HEK293 (cell line): ENCODE measurements at regions not wholly inside any gene's neighbourhood (a gene's known extent, or its start where the extent isn't known, plus 50 kb on each side); places are given as distances from the start of the nearest gene placed in this dataset.

Experiments
- CTCF ChIA-PET: fragments of 350-600 bp; formaldehyde crosslinking; extraction: SDS; loops from one replicate; lab custom pipeline; 2021; ENCODE audit warnings: antibody characterized with exemption; lab: Yijun Ruan, JAX
- POLR2A ChIA-PET: fragments of 300-600 bp; formaldehyde crosslinking; extraction: SDS; loops from one replicate; lab custom pipeline; 2020; ENCODE audit warnings: antibody characterized with exemption, inconsistent platforms; lab: Yijun Ruan, JAX
- H3K27ac ChIP-seq: fragments of 200-500 bp; sonication (Bioruptor generic); 2 replicates; pipeline ENCODE4 v1.5.1; 2014; ENCODE audit warnings: low read depth, low read length, control low read depth, inconsistent platforms; ENCODE audit errors: extremely low read depth
- H3K36me3 ChIP-seq, 2 experiments: fragments of 200-500 bp in 1 of 2; sonication (Bioruptor generic) in 1 of 2; 1 replicate in 1 of 2; 2 replicates in 1 of 2; pipeline ENCODE4 v1.5.1; 2014 to 2017; ENCODE audit warnings: inconsistent platforms in 2 of 2, low read length in 2 of 2; ENCODE audit not compliant: control insufficient read depth in 2 of 2, insufficient read depth in 1 of 2
- H3K4me1 ChIP-seq: fragments of 200-500 bp; sonication (Bioruptor generic); 2 replicates; pipeline ENCODE4 v1.5.1; 2014; ENCODE audit warnings: mild to moderate bottlenecking, low read length, inconsistent platforms; ENCODE audit not compliant: control insufficient read depth, insufficient read depth
- H3K4me3 ChIP-seq: 2 replicates; pipeline ENCODE4 v1.5.1; 2011; ENCODE audit warnings: low read depth, mild to moderate bottlenecking, control low read depth, low read length, moderate library complexity
- H3K9me3 ChIP-seq: fragments of 200-500 bp; sonication (Bioruptor generic); 2 replicates; pipeline ENCODE4 v1.5.1; 2014; ENCODE audit warnings: low read depth, low read length, inconsistent platforms; ENCODE audit not compliant: control insufficient read depth, insufficient read depth
- GLI2 ChIP-seq: fragments of 450-650 bp; formaldehyde crosslinking; IDR thresholded peaks from 2 replicates; pipeline ENCODE4; 2017; ENCODE audit warnings: missing biosample characterization, missing genetic modification characterization, low read depth, borderline replicate concordance
- MEIS1 ChIP-seq: sonication (generic); formaldehyde crosslinking; IDR thresholded peaks from 2 replicates; pipeline ENCODE4 v1.8.1; 2022; ENCODE audit warnings: missing genetic modification reagents, mild to moderate bottlenecking, borderline replicate concordance
- PRDM10 ChIP-seq: fragments of 450-650 bp; formaldehyde crosslinking; IDR thresholded peaks from 2 replicates; pipeline ENCODE4 v1.5.1; 2016; ENCODE audit warnings: missing biosample characterization, missing genetic modification characterization
- RBAK ChIP-seq: fragments of 450-650 bp; formaldehyde crosslinking; IDR thresholded peaks from 2 replicates; pipeline ENCODE4 v1.5.1; 2016; ENCODE audit warnings: missing biosample characterization, missing genetic modification characterization
- ZBTB11 ChIP-seq: fragments of 450-650 bp; formaldehyde crosslinking; conservative IDR thresholded peaks from 2 replicates; pipeline ENCODE4 v1.5.1; 2016; ENCODE audit warnings: low read depth, missing biosample characterization, missing genetic modification characterization
- ZBTB26 ChIP-seq: fragments of 450-650 bp; formaldehyde crosslinking; optimal IDR thresholded peaks from 2 replicates; pipeline ENCODE3; 2016; ENCODE audit warnings: missing biosample characterization, mild to moderate bottlenecking, missing genetic modification characterization
- ZBTB44 ChIP-seq: fragments of 450-650 bp; IDR thresholded peaks from 2 replicates; pipeline ENCODE4 v1.5.1; 2018; ENCODE audit warnings: missing biosample characterization, mild to moderate bottlenecking, missing genetic modification characterization
- ZNF10 ChIP-seq: fragments of 450-650 bp; formaldehyde crosslinking; IDR thresholded peaks from 2 replicates; pipeline ENCODE4 v1.5.1; 2017; ENCODE audit warnings: missing biosample characterization, missing genetic modification characterization
- ZNF112 ChIP-seq: fragments of 450-650 bp; formaldehyde crosslinking; IDR thresholded peaks from 2 replicates; pipeline ENCODE4 v1.5.0; 2017; ENCODE audit warnings: missing biosample characterization, missing genetic modification characterization
- ZNF157 ChIP-seq: fragments of 450-650 bp; formaldehyde crosslinking; IDR thresholded peaks from 2 replicates; pipeline ENCODE4 v1.5.1; 2016; ENCODE audit warnings: missing biosample characterization, missing genetic modification characterization
- ZNF23 ChIP-seq: fragments of 450-650 bp; formaldehyde crosslinking; IDR thresholded peaks from 2 replicates; pipeline ENCODE4 v1.5.1; 2016; ENCODE audit warnings: missing biosample characterization, missing genetic modification characterization, borderline replicate concordance
- ZNF280C ChIP-seq: fragments of 450-650 bp; formaldehyde crosslinking; IDR thresholded peaks from 2 replicates; pipeline ENCODE4 v1.5.1; 2016; ENCODE audit warnings: missing biosample characterization, missing genetic modification characterization
- ZNF354C ChIP-seq: fragments of 450-650 bp; formaldehyde crosslinking; IDR thresholded peaks from 2 replicates; pipeline ENCODE4 v1.5.1; 2016; ENCODE audit warnings: missing biosample characterization, missing genetic modification characterization, low read depth, borderline replicate concordance
- ZNF560 ChIP-seq: fragments of 450-650 bp; formaldehyde crosslinking; IDR thresholded peaks from 2 replicates; pipeline ENCODE4 v1.5.1; 2017; ENCODE audit warnings: missing biosample characterization, missing genetic modification characterization, borderline replicate concordance
- ZNF580 ChIP-seq: fragments of 450-650 bp; formaldehyde crosslinking; IDR thresholded peaks from 2 replicates; pipeline ENCODE4 v1.5.1; 2016; ENCODE audit warnings: missing biosample characterization, missing genetic modification characterization
- ZNF660 ChIP-seq: fragments of 450-650 bp; IDR thresholded peaks from 2 replicates; pipeline ENCODE4 v1.5.1; 2018; ENCODE audit warnings: missing biosample characterization, mild to moderate bottlenecking, missing genetic modification characterization
- ZNF701 ChIP-seq: fragments of 450-650 bp; formaldehyde crosslinking; IDR thresholded peaks from 2 replicates; pipeline ENCODE4 v1.5.1; 2016; ENCODE audit warnings: missing biosample characterization, missing genetic modification characterization
- ZNF747 ChIP-seq: fragments of 450-650 bp; formaldehyde crosslinking; IDR thresholded peaks from 2 replicates; pipeline ENCODE4 v1.5.1; 2016; ENCODE audit warnings: missing biosample characterization, missing genetic modification characterization
- ZNF785 ChIP-seq: fragments of 450-650 bp; formaldehyde crosslinking; IDR thresholded peaks from 2 replicates; pipeline ENCODE4 v1.5.1; 2016; ENCODE audit warnings: missing biosample characterization, missing genetic modification characterization
- ZSCAN5A ChIP-seq: fragments of 450-650 bp; formaldehyde crosslinking; IDR thresholded peaks from 2 replicates; pipeline ENCODE4 v1.5.1; 2016; ENCODE audit warnings: missing biosample characterization, missing genetic modification characterization

GRCh38 chr15:46441294-46442062 lies 806.6 kb downstream of the SQOR start:
- Histone ChIP-seq H3K27ac (no peak overlapping the region), H3K4me3 (no peak overlapping the region), H3K4me1 (no peaks in the 10 kb centered on the region), H3K9me3 (no peaks in the 10 kb centered on the region), H3K36me3 (no peaks in the 10 kb centered on the region)
- CTCF ChIA-PET = interaction anchor here (0.6 kb wide), 2 partner anchors 113 to 132 kb away, joined by 3 to 4 read pairs; no protein-coding TSS in a partner anchor
- POLR2A ChIA-PET = no interaction called here
- TF ChIP-seq ZNF354C (tag by site-specific recombination) (no peak), ZSCAN5A (no peak), ZNF580 (tag by site-specific recombination) (no peak), MEIS1 (CRISPR knock-in tag) (no peak), ZBTB44 (tag by site-specific recombination) (no peak), PRDM10 (tag by site-specific recombination) (no peak), ZNF701 (no peak), ZNF785 (no peak), GLI2 (no peak), RBAK (tag by site-specific recombination) (no peak), ZNF560 (tag by site-specific recombination) (no peak), ZBTB11 (tag by site-specific recombination) (no peak), ZNF157 (tag by site-specific recombination) (no peak)

- ChIA-PET CTCF (interaction anchor here (0.6 kb wide), 2 partner anchors 114 to 132 kb away, joined by 3 to 4 read pairs; no protein-coding TSS in a partner anchor), POLR2A (no interaction called here)
- H3K4me1 ChIP-seq = no peaks in the 10 kb centered on the region
- no peaks in the 10 kb centered on the region for H3K9me3 ChIP-seq
- no peaks in the 10 kb centered on the region for H3K36me3 ChIP-seq
- no peak overlapping the region for H3K4me3 ChIP-seq
- no peak overlapping the region for H3K27ac ChIP-seq
- TF ChIP-seq RBAK (tag by site-specific recombination) (no peak), ZNF10 (no peak), ZNF280C (tag by site-specific recombination) (no peak), ZBTB26 (tag by site-specific recombination) (no peak), ZNF660 (tag by site-specific recombination) (no peak), ZNF23 (tag by site-specific recombination) (no peak), ZNF747 (tag by site-specific recombination) (no peak), ZNF112 (no peak)
Observed at GRCh38 chr15:46442184-46442583, 807.4 kb downstream of the SQOR start.
